ENCODE measurements at regions not wholly inside any gene's neighbourhood (a gene's known extent, or its start where the extent isn't known, plus 50 kb on each side); places are given as distances from the start of the nearest gene placed in this dataset.
"Not testable (repeated sequence)": the region's sequence is repeated elsewhere in the genome, so short reads cannot be mapped to it uniquely, and the experiment has no call there.

DNA sequence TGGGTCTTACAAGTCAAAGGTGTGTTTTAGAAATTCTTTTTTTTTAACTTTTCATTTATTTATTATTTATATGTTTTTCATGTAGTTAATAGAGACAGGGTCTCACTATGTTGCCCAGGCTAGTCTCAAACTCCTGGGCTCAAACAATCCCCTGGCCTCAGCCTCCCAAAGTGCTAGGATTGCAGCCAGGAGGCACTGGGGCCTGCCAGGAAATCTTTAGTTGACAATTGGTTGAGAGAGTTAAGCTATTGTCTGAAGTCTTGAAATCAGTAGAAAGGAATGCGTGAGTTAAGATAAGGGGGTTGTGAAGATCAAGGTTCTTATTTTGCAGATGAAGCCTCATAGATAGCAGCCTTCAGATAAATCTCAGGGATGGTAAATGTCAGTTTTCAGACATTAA lies 245.4 kb upstream of the GALNT17 start:
- DNase-seq (ENCODE audit: low read depth) = no peak
- no peak for TF ChIP-seq CTCF (IDR thresholded peaks at IDR 0.05; ENCODE audit: low read depth, low read length, missing control alignments)
- no peak overlapping the region for H3K4me3 ChIP-seq (ENCODE audit: low read depth, low read length)
- in situ Hi-C loops (cut with HindIII; ENCODE audit: low sequenced_read_pairs) = no loop called here

DNA sequence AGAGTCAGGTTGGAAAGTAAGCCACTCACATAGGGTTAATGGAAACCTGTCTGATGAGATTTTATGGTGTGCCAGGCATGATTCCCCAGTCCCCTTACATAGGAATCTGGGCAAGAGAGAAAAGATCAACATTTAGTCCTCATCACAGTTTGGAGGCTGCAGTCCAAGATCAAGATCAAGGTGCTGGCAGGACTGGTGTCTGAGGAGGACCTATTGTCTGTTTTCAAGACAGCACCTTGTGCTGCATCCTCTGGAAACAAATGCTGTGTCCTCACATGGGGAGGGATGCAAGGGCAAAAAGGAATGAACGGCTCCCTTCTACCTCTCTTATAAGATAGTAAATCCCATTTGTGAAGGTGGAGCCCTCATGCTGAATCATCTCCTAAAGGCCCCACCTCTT lies 244.8 kb upstream of the GALNT17 start:
- in situ Hi-C loops (cut with HindIII; ENCODE audit: low sequenced_read_pairs) = no loop called here
- no peak overlapping the region for H3K4me3 ChIP-seq (ENCODE audit: low read depth, low read length)

GRCh38 chr7:70890147-70890969 lies 241.6 kb upstream of the GALNT17 start:
- no peak for DNase-seq (ENCODE audit: low read depth)
- TF ChIP-seq CTCF (IDR thresholded peaks at IDR 0.05; ENCODE audit: low read depth, low read length, missing control alignments) = no peak
- in situ Hi-C loops (cut with HindIII; ENCODE audit: low sequenced_read_pairs) = no loop called here

More for the DNA sequence above, 244.8 kb upstream of the GALNT17 start:
- DNase-seq (ENCODE audit: low read depth) = no peak
- no peak for TF ChIP-seq CTCF (IDR thresholded peaks at IDR 0.05; ENCODE audit: low read depth, low read length, missing control alignments)

DNA sequence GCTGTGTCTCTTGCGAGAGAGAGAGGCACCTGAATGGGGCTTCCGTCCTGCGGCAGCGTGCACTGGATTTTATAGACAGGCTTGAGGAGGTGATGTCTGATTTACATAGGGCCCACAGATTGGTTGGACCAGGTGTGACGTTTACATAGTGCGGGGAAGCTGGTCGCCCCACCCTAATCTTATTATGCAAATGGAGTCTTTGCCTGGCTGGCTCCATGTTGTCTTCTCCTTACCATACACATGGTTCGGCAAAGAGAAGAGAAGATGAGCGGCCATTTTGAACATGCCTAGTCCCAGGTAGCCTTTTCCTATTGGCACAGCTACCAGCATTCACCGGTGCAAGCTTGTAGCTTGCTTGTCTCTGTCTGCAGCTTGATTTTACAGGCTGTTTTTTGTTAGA lies 238.5 kb upstream of the GALNT17 start:
- in situ Hi-C loops (cut with HindIII; ENCODE audit: low sequenced_read_pairs) = no loop called here
- no peak for TF ChIP-seq CTCF (IDR thresholded peaks at IDR 0.05; ENCODE audit: low read depth, low read length, missing control alignments)
- no peak for DNase-seq (ENCODE audit: low read depth)
- no peak overlapping the region for H3K4me3 ChIP-seq (ENCODE audit: low read depth, low read length)

More at GRCh38 chr7:70890147-70890969, 241.6 kb upstream of the GALNT17 start:
- no peak overlapping the region for H3K4me3 ChIP-seq (ENCODE audit: low read depth, low read length)

DNA sequence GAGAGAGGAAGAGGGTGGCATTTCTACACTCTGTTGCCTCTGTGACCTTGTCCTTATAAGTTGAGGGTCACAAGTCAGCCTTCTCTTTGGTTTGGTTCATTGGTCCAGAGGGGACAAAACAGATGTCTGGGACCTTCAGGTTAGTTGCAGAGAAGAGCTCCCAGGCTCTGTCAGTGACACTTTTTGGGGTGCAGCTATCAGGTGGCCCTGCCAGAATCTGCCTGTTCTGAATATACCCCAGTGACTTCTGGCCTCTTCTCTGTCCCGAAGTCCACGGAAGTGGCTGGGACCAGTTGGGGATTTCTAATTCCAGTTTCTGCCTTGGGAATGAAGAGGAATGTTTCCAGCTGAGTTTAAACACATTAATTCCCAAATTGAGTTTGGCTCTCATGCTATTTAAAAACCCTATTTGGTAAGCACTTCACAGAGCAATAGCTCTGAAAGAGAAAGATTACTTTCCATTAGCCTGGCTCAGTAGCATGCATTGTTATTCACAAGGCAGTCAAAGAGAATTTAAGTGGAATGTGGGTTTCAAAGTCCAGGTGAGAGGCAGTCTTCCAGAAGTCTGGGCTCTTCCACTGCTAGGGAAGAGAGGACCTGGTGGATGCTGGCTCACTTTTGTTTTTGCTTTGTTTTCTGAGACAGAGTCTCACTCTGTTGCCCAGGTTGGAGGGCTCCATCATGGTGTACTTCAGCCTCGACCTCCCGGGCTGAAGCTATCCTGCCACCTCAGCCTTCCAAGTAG lies 237.8 kb upstream of the GALNT17 start:
- no peak for TF ChIP-seq CTCF (IDR thresholded peaks at IDR 0.05; ENCODE audit: low read depth, low read length, missing control alignments)
- H3K4me3 ChIP-seq (ENCODE audit: low read depth, low read length) = no peak overlapping the region
- in situ Hi-C loops (cut with HindIII; ENCODE audit: low sequenced_read_pairs) = no loop called here
- DNase-seq (ENCODE audit: low read depth) = no peak

DNA sequence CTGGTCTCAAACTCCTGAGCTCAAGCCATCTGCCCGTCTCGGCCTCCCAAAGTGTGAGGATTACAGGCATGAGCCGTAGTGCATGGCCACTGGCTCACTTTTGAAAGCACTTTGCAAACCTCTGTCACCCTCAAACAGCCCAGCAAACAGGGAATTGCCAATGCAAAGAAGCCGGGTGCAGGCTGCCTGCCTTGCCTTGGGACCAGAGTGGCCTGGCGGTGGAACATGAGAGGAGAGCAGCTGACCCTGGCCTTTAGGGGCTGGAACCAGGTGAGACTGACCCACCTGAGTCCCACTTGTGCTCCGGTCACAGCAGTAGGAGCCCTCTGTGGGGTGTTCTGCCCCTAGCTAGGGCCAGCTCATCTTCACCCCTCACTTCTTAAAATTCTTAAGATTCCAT lies 237.1 kb upstream of the GALNT17 start:
- in situ Hi-C loops (cut with HindIII; ENCODE audit: low sequenced_read_pairs) = no loop called here
- no peak for DNase-seq (ENCODE audit: low read depth)
- no peak for TF ChIP-seq CTCF (IDR thresholded peaks at IDR 0.05; ENCODE audit: low read depth, low read length, missing control alignments)

GRCh38 chr7:70895337-70896200 lies 236.4 kb upstream of the GALNT17 start:
- DNase-seq (ENCODE audit: low read depth); H3K4me3 ChIP-seq (ENCODE audit: low read depth, low read length); in situ Hi-C loops (cut with HindIII; ENCODE audit: low sequenced_read_pairs): not testable (repeated sequence)

More for the DNA sequence above, 237.1 kb upstream of the GALNT17 start:
- H3K4me3 ChIP-seq (ENCODE audit: low read depth, low read length) = no peak overlapping the region

Data from astrocyte of the cerebellum (primary cell).